Smooth muscle cell of the brain vasculature (primary cell): ENCODE measurements at regions not wholly inside any gene's neighbourhood (a gene's known extent, or its start where the extent isn't known, plus 50 kb on each side); places are given as distances from the start of the nearest gene placed in this dataset.

Source experiments
- DNase-seq: peaks from one replicate; pipeline ENCODE4 v3.0.0-alpha.2; 2012; ENCODE audit warnings: low read depth, low spot score

DNA sequence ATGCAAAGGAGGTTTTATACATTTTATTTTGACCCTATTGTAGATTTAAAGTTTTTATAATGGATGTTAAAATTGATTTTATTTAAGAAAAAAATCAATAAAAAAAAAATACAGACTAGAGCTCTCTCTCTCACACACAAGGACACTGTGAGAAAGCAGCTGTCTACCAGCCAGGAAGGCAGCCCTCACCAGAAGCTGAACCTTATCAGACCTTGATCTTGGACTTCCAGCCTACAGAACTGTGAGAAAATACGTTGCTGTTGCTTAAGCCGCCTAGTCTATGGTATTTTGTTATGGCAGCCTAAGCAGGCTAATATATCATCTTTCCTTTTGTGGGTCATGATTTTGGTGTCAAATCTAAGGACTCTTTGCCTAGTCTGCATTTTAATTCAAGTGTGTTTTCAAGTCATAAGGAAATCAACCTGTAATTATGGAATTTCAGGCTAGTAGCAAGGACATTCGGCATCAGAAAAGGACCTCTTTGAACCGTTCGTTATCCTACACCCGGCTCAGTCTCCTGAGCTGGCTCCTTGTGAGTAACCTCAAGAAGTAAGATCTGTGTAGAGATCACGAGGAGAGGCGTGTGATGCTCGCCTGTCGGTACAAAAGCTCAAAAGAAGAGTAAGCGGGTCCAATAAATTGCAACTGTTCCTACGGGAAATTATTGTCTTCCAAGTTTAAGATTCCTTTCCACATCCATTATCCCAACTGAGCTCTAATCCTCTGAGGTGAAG, 98.2 kb downstream of the PDCL3 start:
- no peak for DNase-seq

DNA sequence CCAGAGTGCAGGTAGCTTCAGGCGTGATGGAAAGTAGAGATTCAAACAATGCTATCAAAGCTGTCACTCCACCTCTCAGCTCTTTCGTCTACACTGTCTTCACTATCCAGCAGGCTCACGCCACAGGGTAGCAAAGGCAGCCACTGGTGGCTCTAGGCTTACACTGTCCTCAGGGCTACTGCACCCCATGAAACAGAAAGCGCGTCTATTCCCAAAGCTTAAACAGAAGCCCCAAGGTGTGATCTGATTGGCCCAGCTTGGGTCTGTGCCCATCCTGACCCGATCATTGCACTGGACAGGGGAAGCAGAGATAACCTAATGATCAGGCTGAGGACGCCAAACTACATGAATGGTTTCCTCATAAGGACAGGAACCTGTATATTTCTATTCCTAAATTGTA, 100.1 kb downstream of the PDCL3 start:
- DNase-seq = no peak

DNA sequence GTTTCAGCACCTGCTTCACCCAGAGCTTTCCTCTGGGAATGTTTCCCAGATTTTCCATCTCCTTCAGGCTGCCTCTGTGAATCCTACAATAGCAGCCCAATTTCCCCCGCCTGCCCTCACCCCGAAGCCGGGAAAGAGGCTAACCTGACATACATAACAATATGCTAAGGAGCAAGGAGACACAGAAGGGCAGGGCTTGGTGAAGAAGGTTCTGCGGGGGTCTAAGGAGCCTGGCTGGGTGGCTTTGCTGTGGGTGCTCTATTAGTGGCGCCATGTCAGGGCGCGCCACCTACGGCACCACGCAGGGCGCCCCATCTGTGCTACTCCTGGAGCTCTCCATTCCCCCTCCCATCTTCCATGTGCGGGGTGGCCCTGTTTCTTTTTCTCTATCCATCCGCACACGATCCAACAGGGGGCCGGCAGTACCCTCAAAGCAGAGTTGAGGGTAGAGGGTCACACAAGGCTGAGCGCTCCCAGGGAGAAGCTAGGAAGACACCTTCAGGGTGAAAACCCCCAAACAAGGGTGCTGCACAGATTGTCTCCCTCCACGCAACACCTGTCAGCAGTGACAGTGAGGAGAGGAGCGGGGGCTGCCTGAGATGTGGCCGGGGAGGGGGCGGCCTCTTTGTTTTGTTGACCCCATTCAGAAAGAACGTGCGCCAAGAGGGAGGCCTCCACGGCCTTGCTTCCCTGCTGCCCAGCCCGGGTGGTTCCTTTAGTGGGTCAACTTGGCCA, 101.4 kb downstream of the PDCL3 start:
- DNase-seq = no peak

DNA sequence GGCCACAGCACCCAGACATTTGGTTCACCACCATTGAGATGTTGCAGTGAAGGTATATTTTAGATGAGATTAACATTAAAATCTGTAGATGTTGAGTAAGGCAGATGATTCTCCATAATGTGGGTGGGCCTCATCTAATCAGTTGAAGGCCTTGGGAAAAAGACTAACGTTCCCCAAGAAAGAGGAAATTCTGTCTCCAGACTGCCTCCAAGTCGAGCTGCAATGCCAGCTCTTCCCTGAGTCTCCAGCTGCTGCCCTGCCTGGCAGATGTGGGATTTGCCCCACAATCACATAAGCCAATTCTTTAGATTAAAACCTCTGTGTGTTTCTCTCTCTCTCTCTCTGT, 101.9 kb downstream of the PDCL3 start:
- no peak for DNase-seq

DNA sequence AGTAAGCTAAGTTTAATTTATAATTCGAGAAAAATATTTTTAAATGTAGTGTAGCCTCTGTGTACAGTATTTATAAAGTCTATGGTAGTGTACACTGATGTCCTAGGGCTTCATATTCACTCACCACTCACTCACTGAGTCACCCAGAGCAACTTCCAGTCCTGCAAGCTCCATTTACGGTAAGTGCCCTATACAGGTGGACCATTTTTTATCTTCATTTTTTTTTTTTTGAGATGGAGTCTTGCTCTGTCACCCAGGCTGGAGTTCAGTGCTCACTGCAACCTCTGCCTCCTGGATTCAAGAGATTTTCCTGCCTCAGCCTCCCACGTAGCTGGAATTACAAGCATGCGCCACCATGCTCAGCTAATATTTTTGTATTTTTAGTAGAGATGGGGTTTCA, 104.2 kb downstream of the PDCL3 start:
- no peak for DNase-seq

DNA sequence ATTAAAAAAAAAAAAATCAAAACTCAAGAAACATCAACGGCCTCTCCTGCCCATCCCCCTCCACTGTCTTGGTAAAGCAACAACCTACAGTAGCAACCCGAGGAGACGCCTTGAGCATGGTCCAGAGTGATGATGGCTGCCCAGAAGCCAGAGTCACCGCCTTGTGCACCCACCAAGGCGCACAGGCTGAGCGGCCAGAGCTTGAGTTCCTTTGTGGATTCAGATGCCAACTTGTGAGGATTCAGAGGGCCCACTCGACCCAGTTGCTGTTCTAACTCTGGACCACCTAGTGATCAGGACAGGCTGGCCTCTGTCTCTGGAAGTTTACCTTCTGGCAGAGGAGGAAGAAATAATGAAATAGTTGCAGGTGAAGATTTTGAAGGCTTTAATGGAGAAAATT, 105.0 kb downstream of the PDCL3 start:
- no peak for DNase-seq

DNA sequence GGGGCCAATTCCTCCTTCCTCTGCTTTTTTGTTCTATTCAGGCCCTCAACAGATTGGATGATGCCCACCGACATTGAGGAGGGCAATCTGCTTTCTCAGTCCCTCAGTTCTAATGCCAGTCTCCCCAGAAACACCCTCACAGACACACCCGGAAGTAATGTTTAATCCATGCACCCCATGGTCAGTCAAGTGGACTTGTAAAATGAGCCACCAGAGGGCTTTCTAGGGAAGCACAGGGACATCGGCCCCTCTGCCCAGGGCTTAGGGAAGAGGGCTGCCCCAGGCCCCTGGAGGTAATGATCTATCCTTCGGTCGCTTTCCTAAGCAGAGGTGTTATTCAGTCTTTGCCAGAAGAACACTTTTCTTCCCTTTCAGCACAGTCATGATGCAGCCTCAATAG, 107.4 kb downstream of the PDCL3 start:
- no peak for DNase-seq

DNA sequence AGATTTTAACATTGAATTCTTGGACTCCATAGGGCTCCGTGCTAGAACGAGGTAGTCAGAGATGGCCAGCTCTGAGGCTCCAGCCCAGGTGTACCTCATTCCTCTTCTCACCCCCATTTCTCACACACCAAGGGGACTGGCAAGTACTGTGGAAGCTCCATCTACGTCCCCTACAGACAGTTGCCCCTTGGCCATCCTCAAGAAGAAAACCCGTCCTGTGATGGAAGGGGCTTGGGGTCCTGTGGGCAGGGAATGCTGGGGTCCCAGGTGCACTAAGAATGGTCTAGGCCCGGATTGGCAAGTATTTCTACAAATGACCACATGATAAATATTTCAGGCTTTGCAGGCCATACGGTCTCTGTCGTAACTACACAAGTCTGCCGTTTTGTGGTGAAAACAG, 110.3 kb downstream of the PDCL3 start:
- no peak for DNase-seq

DNA sequence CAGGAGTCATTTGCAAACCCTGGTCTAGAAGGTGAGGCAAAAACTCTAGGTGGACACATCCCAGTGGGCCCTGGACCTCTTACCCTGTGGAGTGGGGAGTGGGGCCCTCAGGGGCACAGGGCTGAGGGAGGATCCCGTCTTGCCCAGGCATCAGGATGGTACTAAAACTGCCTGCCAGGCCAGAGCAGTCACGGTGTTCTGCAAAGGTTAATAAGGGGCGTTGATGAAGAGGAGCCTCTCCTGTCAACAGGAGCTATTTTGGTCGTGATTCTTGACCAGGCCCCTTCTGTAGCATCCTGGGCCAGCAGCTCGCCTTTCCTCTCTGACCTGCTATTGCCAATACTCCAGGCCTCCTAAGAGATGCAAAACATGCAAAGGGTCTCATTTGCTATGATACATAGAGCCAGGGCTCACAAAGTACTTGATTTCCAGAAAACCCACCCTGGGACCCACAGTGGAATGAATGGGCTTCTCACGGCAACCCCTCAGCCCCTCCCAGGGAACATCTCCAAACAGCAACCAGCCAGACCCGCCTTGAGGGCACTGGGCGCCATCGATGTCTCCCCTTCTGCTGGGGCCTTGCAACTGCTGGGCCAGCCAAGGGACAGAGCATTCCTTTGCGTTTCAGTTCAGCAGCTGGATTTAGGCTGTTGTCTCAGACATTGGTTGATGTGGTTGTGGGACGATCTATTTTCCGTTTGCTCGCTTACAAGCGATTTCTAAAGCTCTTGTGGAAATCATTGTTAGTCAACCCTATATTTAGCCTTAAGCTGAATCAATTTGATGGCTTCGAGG, 111.1 kb downstream of the PDCL3 start:
- DNase-seq = no peak

DNA sequence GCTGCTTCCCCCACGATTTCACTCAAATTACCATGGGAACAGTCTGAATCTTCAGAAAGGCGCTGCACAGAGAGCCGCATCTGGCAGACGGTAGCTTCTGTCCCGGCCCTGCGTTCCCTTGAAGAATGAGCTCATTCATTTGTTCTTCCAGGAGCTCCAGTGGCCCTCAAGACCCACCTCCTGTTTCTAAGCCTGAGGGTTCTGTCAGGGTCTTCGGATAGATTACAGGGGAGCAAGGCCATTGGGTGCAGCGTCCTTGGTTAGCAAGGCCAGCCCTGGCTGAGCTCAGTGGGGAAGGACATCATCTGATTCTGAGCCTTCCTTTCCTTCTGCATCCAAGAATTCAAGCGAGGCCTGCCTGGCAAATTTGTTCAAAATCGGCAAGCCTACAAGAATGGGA, 111.9 kb downstream of the PDCL3 start:
- DNase-seq = no peak

DNA sequence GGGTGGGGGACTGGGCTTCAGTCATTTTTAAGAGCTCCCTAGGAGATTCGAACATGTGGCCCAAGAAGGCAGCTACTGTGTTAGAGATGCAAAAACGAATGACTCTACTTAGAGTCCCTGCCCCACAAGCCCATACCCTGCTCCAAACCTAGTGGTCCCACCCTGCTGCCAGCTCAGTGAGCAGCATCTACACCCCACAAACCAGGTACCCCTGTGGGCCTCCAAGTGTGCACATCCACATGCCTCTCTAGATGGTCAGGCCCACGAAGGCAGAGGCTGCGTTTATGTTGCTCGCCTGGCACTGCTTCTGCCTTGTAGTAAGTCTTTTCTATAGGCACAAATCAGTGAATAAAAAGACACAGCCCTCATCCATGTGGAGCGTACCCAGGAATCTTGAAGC, 112.6 kb downstream of the PDCL3 start:
- DNase-seq = no peak

DNA sequence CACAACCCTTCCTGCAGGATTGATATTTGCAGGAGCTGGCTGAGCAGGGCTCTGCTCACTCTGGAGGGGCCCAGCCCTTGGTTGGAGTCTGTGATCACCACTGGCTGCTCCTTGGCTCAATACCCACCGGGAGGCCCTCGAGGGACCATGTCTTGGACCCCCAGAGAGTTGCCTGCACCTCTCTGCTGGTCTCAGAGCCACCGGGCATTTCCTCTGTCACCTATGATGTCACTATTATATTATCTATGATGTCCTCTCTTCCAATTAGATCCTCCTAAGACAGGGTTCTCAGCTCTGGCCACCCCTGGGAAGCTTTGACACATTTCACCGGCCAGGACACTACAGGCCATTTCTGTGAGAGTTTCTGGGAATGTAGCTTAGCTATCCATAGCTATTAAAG, 113.1 kb downstream of the PDCL3 start:
- DNase-seq = no peak

DNA sequence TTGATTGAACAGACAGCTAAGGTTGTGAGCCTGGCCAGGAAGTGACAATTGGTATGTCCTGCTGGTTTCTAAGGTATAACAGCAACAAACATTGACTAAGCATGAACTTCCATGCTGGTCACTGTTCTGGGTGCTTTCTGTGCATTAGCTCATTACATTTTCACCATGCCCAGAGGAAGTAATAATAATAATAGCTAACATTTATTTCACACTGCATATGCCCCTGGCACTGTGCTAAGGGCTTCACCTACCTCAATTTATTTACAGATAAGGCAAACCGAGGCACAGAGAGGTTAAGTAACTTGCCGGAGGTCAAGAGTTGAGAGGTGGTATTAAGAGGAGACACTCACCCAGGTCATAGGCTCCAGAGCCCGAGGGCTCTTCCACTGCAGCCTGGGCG, 113.6 kb downstream of the PDCL3 start:
- DNase-seq = no peak

DNA sequence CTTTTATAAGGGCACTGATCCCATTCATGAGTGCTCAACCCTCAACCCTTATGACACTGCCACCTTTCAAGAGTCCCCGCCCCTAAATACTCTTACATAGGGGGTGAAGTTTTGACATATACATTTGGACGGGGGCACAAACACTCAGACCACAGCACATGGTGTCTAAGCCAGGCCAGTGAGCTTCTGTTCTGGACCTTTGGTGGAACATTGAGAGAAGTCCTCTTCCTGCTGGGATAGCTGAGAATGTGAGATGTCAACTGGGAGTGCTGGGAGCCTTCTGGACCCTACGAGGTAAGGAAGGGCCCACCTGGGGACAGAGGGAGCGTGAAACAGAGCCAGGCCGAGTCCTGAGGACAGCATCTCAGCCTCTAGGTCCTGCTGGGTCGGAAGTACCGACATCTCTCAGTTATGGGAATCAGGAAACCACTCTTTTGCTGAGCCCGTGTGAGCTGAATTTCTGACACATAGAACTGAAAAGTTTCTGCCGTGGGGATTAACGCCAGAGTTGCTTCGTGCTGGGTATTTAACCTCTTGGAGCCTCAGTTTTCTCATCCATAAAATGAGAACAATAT, 114.9 kb downstream of the PDCL3 start:
- no peak for DNase-seq

DNA sequence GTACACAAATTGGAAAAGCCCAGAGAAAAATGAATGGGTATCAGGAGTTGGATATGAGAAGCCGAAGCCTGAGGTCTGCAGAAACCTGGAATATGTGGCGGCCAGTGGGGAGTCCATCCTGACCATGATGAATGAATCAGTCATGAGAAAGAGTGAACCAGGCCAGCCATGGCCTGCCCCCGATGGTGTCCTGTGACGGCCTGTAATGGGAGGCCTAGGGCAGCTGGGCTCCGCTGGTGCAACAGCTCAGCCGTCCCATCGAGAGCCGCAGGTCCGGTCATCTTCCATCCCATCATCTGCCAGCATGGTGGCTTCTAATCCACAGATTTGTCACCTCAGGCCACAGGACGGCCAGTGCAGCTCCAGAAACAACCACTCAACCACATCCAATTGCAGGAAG, 116.4 kb downstream of the PDCL3 start:
- no peak for DNase-seq

DNA sequence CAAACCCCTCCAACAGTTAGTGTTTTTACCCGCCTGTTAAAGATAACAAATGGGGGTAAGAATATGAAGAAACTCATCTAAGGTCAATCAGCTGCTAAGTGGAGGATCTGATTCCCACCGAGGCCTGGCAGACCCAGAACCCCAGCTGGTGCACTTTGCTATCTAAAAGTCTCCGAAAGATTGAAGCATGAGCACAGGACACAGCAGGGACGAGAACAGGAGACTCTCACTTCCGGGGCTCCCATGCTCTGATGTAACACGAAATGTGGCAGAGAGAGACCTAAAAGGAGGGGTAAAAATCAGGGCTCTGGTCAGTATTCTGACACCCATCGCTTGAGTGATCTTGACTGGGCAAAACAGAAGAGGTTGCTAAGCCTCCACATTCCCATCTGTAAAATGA, 119.7 kb downstream of the PDCL3 start:
- DNase-seq = no peak

DNA sequence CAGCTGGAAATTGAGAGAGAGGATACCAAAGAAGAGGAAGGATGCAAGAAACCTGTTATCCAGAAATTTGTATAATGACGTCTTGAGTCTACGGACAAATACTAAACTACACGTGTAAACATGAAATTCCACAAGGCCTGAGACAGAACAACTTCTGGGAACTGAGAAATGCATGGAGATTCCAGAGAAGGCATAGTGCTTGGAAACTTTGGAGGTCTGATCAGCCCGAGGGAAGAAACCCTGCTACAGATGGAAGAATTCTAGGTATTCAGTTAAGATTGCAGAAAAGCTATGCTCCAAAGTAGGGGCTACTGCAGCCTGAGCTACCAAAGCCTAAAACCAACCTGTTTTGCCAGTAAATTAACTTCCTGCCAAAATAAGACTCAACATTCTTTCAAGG, 120.4 kb downstream of the PDCL3 start:
- no peak for DNase-seq

DNA sequence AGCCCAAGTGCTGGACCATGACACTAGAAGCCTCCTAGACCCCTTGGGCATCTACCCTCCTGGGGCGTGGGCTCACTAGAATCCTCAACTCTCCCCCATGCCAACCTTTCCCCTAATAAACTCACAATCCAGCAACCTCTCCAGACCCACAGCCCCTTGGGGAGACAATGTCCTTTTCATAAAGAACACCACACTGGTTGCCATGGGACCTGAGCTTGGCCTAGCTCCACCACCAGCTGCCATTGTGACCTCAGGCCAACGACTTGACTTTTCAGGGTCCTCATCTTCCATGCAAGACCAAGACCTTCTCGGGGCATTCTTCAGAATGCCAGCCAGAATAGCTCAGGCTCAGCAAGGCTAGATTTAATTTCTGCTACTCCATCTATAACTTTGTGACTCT, 128.1 kb upstream of the NPAS2 start:
- DNase-seq = no peak

DNA sequence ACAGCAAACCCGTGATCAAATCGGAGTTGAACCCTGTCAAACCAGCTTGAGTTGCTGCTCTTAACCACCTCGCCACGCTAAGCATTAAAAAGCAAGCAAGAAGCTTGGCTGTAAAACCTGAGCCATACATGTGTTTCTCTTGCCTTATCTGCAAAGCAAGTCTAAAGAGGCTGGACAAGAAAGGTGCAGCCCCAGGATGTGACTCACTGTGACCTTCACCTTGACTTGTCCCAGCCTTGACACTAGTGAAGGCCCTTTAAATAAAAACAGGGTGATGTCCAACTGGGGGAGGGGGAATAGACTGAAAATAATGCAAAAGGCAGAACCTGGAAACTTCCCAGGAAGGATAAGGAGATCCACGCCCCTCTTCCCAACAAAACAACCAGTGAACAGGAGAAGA, 127.6 kb upstream of the NPAS2 start:
- no peak for DNase-seq

DNA sequence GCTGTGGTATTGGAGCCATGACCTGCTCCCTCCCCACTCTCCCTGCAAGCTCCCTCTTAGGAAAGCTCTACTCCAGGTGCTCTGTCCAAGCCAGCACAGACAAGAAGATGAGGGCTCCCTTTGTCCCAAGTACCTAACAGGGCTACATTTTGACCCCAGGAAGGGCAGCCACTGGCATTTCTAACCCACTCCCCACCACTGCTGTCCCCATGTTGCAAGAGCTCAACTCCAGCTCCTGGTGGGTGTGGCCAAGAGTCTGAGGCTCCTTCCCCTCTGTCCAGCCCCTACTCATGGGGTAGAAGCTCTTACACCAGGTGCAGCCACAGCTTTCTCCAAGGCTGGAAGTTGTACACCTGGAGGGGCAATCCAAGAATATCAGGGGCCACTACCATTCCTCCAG, 127.0 kb upstream of the NPAS2 start:
- no peak for DNase-seq

DNA sequence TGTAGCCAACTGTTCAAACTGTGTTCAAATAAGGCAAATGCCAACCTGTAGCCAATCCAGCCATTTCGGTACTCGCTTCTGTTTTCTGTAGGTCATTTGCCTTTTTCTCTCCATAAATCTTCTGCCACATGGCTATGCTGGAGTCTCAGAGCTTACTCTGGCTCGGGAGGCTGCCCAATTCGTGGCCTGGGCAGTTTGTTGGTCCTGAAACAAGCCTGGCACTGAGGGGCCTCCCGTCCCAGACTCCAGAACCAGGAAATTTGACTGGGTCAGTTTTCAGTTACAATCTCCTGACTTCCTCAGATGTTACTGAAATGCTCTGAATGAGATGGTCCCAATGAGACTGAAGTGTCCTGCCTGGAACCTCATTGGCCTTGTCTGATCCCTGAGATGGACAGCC, 120.8 kb upstream of the NPAS2 start:
- no peak for DNase-seq

DNA sequence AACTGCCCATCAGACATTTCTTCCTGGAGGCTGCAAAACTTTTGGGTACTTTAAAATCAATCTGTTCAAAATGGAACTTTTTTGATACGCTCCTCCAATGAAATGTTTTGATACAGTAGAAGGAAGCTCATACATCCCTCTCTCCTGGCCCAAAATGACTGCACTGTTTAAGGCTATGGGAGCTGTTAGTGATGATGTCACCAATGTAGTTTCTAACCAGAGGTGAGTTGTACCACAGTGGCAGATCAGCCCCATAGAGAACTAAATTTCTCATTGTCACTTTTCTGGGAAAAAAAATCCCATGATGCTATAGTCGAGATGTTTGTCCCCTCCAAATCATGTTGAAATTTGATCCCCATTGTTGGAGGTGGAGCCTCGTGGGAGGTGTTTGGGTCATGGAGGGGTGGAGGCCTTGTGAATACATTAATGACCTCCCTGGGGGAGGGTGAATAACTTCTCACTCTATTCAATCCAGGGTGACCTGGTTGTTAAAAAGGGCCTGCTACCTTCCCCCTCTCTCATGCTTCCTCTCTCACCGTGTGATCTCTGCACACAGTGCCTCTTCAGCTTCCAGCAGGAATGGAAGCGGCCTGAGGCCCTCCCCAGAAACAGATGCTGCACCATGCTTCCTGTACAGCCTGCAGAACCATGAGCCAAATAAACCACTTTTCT, 117.4 kb upstream of the NPAS2 start:
- no peak for DNase-seq
